Ramos (cell line): ENCODE measurements at regions not wholly inside any gene's neighbourhood (a gene's known extent, or its start where the extent isn't known, plus 50 kb on each side); places are given as distances from the start of the nearest gene placed in this dataset.
"Not testable (repeated sequence)": the region's sequence is repeated elsewhere in the genome, so short reads cannot be mapped to it uniquely, and the experiment has no call there.

Experiments used
- in situ Hi-C: fragments of 300-500 bp; cut with MboI; formaldehyde crosslinking; loops from one replicate; pipeline ENCODE4 v1.14.3; 2022; ENCODE audit warnings: low sequenced_read_pairs; ENCODE audit not compliant: unreplicated experiment

DNA sequence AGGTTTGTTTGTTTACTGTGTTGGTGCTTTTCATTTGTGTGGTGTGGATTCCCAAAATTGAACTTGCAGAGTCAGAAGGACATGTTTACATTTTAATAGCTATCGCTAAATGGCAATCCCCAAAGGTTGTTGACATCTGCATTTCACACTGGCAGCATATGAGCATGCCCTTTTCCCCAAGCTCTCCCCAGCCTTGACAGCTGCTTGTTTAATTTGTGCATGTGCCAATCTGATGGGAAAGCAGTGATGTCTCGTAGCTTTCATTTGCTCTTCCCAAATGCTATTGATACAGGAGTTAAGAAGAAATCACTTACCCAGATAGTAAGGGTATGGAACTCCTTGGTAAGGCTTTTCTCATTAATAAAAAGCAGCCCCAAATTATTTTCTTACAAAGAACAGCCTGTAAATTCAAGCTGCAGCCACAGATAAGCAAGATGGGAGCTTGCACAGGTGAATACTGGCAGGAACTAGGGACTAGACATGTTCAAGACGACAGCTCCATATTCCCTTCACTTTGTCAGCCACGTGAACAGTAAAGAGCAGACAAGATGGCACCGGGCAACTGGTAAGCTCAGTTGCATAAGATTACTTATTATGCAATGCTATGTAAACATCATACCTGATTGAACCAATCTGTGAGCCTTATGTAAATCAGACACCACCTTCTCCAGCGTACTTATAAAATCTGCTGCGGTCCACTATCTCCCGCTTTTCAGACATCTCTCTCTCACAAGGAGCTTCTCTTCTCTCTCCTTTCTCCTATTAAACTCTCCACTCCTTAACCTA is 87.4 kb downstream of the IGLL5 start:
- in situ Hi-C loops, result no loop called here

DNA sequence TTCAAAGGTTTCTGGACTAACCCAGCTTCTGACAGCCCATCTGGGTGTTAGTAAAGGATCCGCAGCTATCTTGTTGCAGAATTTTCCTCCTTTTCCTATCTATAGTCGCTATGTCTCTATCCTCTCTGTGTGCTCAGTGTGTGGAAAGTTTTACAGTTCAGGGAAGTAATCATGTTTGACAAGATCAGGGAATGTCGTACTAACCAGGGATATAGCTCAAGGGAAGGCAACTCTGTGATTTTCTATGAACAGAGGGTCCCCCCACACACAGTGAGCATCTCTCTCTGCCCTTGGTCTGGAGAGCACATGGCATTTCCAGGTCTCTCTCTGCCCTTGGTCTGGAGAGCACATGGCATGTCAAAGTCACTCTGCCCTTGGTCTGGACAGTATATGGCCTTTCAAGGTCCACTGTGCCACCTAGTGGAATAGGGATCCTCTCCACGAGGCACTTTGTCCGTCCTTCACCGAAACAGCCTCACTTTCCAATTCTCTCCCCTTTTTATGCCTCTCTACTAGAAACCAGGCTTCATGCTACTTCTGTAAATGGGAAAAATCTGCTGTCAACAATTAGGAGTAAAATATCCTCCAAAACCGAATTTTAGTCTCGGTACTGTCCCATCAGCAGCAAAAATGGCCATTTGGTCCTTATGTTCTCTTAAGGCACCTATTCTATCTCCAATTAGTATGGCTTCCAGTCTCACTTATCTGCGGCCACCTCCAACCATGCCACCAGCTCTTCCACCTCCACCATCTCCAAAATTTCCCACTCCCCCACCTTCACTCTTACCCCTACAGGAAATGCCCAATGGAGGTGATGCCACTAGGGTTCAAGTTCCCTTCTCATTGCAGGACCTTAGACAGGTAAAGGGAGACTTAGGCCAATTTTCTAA is 88.7 kb downstream of the IGLL5 start:
- in situ Hi-C loops, result no loop called here

DNA sequence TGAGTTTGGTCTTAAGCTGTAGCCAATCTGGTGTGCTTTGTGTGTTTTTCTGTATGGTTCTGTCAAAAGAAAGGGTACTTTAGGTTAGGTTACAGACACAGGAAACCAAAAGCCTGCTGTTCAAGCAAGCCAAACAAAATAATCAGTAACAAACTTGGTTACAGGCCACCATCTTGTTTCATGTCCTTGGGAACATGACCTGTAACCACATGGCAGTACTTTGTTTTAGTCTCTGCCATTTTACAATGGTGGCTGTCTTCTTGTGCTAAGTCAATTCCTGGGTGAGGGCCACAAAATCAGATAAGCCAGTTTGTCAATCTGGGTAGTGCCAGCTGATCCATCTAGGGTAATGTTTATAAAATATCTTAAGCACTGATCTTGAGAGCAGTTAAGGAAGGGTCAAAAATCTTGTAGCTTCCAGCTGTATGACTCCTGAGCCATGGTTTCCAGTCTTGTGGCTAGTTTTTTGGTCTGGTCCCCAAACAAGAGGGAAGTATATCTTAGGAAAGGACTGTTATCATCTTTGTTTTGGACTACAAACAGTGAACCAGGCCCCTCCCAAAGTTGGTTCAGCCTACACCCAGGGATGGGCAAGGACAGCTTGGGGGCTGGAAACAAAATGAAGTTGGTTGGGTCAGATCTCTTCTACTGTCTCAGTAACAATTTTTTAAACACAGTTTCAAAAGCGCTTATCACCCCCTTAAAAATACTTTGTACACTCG is 90.0 kb downstream of the IGLL5 start:
- in situ Hi-C loops, result no loop called here

- in situ Hi-C loops, result no loop called here
Observed at GRCh38 chr22:22978637-22979036, 91.0 kb downstream of the IGLL5 start.

DNA sequence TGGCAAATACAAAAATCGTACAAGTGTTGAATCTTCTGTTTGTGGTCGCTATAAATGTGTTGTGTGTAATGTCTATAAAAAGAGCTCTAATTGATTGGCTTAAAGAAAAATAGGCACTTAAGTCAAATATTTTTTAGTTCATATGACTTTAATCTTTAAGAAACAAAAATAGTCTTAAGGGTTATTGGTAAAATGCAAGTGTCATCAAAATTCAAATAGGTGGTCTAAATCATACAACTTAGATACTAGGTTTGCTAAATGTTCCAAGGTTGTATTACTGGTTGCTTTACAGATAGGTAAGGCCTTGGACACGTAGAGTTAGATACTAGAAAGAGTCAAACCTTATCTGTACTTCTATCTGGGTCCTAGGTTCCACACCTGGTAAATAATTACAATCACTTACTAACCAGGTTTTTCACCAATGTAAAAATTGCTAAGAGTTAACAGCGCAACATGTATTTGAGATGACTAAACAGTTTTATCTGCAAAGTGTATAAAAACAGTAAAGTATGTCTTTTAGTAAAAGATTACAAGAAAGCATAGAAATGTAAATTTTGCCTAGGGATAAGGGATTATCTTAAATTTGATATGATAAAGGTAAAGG is 91.1 kb upstream of the GNAZ start:
- in situ Hi-C loops, result no loop called here

GRCh38 chr22:22979954-22980353 is 90.4 kb upstream of the GNAZ start:
- in situ Hi-C loops, result no loop called here

- in situ Hi-C loops, result no loop called here
Observed at GRCh38 chr22:22981670-22982571, 88.4 kb upstream of the GNAZ start.

GRCh38 chr22:22982616-22983015 is 87.7 kb upstream of the GNAZ start:
- in situ Hi-C loops, result no loop called here

DNA sequence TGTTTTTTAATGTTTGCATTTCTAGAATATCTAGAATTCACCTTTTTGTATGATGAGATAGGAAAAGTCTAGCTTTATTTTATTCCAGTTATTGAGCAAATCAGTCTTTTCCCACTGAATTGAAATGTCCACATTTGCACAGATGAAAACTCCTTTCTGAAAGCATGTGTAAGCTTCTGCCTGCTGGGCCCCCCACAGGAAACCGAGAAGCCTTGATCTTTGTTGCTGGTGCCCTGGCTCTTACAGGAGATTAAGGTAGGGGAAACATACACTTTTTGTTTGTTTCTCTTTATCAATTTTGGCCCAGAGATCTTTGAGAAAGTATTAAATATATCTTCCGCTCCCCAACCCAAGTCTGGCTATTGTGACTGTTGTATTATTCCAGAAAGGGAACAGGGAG is 87.2 kb upstream of the GNAZ start:
- in situ Hi-C loops, result no loop called here

- in situ Hi-C loops, result no loop called here
Observed at GRCh38 chr22:22983816-22984215, 86.5 kb upstream of the GNAZ start.

GRCh38 chr22:22984967-22985366 is 85.4 kb upstream of the GNAZ start:
- in situ Hi-C loops, result no loop called here

GRCh38 chr22:22986008-22986407 is 84.3 kb upstream of the GNAZ start:
- in situ Hi-C loops, result no loop called here

DNA sequence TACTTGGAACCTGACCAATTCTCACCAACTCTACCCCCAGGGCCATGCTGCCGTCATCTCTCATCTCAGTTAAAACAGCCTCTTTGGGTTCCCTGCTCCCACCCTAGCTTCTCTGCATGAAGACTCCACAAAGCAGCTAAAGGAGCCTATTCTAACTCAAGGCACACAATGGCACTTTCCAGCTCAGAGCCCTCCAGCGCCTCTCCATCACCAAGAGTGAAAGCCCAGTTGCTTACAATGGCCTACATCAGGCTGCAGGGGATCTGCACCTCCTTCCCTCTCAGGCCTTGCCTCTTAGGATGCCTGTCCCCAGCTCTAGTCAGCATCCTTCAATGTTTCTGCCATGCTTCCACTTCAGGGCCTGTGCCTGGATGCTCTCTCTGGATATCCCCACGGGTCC is 83.7 kb upstream of the GNAZ start:
- in situ Hi-C loops, result no loop called here

GRCh38 chr22:22988150-22988549 is 82.2 kb upstream of the GNAZ start:
- in situ Hi-C loops, result no loop called here

- in situ Hi-C loops, result no loop called here
Observed at GRCh38 chr22:22988785-22989184, 81.5 kb upstream of the GNAZ start.

- in situ Hi-C loops, result no loop called here
Observed at GRCh38 chr22:22989856-22990255, 80.5 kb upstream of the GNAZ start.

DNA sequence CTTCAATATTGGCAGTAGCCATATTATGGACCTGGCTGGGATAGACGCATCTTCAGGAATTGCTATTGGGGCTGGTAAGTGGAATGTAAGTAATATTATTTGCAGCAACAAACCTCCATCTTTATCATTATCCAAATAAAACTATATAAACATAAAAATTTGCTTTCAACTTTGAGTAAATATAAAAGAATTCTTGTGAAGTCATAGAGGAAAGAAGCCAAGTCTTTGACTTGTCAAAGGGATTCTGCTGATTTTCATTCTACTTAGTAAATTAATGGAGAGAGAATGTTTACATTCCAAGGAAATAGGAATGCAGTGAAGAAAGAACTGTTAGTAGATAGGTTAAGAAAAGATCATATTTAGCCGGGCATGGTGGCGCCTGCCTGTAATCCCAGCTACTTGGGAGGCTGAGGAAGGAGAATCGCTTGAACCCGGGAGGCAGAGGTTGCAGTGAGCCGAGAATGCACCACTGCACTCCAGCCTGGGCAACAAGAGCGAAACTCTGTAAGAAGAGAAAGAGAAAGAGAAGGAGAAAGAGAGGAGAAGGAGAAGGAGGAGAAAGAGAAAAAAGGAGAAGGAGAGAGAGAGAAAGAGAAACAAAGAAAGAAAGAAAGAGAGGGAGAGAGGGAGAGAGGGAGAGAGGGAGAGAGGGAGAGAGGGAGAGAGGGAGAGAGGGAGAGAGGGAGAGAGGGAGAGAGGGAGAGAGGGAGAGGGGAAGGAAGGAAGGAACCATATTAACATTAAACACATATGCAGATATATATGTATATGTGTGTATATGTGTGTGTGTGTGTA is 79.4 kb upstream of the GNAZ start:
- in situ Hi-C loops, result not testable (repeated sequence)

DNA sequence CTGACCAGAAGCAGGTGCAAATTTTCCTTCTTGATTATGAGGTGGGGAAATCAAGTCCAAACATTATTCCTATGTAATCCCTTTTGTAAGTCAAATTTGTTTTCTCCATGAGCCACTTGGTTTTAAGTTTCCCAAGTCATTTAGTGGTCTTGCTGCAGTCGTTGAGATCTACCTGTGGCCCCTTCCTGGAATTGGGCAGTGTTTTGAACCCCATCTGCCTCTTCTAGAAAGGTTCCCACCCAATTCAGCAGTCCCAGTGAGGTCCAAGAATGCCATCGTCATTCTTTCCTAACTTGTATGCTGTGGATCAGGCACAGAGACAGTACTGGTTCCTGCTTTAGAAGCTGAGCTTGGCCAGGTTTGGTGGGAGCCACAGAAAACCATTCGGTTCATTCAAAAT is 77.8 kb upstream of the GNAZ start:
- in situ Hi-C loops, result no loop called here

DNA sequence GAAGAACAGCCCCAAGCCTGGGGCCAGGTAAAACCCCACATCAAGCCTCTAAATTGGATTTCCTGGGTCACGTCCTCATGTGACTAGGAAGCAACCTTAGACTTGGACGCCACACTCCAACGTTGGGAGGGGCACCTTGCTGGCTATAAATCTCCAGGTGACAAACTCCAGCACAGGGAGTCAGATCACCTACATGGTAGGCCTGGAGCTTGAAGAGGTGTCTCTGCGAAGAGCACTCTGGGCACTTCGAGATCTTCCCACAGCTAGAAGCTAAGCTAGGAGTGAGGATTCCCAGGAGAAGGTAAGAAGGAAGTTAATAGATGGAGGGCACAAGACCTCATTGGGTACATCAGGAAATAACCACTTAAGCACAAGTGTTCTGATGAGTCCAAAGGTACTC is 77.1 kb upstream of the GNAZ start:
- in situ Hi-C loops, result no loop called here
